22Rv1 (cell line): ENCODE measurements at regions not wholly inside any gene's neighbourhood (a gene's known extent, or its start where the extent isn't known, plus 50 kb on each side); places are given as distances from the start of the nearest gene placed in this dataset.

Source experiments
- ZFX ChIP-seq: fragments of 450-650 bp; IDR thresholded peaks from 2 replicates; pipeline ENCODE4 v1.6.1; 2017; ENCODE audit warnings: antibody characterized with exemption, borderline replicate concordance
- TF ChIP-seq, protein P1 (sequence below): fragments of 450-650 bp; IDR thresholded peaks from 2 replicates; pipeline ENCODE4 v1.5.1; 2017; ENCODE audit warnings: mild to moderate bottlenecking

DNA sequence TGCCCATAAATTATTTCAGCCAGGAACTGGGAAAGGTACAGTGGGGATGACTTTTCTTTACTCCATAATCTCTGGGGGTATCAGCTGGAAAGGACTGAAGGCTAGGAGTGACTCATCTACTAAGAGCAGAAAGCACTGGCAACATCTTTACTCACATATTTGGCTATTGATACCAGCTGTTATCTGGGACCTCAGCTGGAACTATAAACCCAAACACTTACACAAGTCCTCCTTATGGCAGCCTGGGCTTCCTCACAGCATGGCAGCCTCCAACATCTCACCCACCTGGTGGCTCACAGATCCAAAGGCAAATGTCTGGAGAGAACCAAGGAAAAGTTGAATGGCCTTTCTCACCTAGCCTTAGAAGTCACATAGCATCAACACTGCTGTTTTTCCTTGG lies 379.0 kb upstream of the RND3 start:
- TF ChIP-seq, protein P1, sequence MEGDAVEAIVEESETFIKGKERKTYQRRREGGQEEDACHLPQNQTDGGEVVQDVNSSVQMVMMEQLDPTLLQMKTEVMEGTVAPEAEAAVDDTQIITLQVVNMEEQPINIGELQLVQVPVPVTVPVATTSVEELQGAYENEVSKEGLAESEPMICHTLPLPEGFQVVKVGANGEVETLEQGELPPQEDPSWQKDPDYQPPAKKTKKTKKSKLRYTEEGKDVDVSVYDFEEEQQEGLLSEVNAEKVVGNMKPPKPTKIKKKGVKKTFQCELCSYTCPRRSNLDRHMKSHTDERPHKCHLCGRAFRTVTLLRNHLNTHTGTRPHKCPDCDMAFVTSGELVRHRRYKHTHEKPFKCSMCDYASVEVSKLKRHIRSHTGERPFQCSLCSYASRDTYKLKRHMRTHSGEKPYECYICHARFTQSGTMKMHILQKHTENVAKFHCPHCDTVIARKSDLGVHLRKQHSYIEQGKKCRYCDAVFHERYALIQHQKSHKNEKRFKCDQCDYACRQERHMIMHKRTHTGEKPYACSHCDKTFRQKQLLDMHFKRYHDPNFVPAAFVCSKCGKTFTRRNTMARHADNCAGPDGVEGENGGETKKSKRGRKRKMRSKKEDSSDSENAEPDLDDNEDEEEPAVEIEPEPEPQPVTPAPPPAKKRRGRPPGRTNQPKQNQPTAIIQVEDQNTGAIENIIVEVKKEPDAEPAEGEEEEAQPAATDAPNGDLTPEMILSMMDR: no peak
- no peak for TF ChIP-seq ZFX
